HG03095 (cell line): ENCODE measurements at regions not wholly inside any gene's neighbourhood (a gene's known extent, or its start where the extent isn't known, plus 50 kb on each side); places are given as distances from the start of the nearest gene placed in this dataset.
"Not testable (repeated sequence)": the region's sequence is repeated elsewhere in the genome, so short reads cannot be mapped to it uniquely, and the experiment has no call there.

Source experiments
- ATAC-seq: cut with Tn5 transposase; IDR thresholded peaks from one replicate; pipeline ENCODE4 v1.9.1; 2021; ENCODE audit warnings: moderate library complexity; ENCODE audit not compliant: unreplicated experiment

DNA sequence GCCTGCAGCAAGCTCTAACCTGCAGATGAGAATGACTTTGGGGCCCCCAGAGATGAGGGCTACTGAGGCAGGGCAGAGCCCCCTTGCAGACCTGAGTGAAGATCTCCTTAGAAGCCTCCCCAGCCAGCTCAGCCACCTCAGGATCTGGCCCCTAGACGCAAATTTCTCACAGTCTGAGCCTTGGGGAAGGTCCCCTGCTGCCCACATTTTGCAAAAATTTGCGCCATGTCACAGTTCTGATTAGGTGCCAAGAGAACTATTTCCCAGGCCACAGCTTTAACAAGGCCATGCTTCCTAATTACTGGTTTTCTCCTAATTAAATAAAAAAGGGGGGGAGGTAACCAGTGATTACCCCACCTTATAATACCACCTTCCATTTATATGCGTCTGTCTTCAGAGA, 81.0 kb upstream of the HES1 start:
- ATAC-seq: no peak

DNA sequence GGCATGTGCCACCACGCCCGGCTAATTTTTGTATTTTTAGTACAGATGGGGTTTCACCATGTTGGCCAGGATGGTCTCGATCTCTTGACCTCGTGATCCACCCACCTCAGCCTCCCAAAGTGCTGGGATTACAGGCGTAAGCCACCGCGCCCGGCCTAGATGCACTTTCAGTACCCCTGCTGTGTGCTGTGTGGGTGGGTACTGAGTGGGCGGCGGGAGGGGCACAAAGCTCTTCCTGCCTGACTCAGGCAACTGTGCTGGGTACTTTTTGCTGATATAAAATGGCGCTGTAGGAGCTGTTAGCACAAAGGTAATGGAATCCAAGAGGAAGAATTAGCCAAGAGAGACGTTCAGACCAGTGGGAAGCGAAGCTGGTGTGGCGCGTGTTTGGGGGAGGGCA, 79.6 kb upstream of the HES1 start:
- ATAC-seq: not testable (repeated sequence)

DNA sequence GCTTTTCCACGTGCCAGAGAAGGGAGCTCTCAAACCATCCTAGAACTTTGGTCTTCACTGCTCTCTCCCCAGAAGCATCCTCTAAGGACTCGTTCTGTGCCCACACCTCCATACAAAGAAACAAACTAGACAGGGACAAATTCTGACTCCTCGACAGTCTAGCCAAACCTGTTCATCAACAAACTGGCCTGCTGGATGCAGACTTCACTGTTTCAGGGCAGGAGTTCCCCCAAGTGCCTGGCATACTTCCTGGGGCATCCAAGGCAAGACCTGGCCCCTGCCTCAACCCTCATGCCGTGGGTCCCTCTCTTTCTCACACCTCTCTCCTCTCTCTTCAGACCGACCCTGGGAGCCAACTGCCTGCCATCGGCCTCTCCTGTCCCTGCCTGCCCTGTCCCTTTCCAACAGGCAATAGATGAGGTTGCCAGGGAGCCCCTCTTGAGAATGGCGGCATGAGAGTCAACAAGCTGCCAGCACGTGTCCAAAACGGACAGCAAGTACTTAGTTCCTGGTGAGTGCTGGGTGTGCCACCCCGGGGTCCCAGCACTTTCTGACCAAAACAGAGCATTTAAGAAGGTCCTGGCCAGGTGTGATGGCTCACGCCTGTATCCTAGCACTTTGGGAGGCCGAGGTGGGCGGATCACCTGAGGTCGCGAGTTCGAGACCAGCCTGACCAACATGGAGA, 79.1 kb upstream of the HES1 start:
- no peak for ATAC-seq

DNA sequence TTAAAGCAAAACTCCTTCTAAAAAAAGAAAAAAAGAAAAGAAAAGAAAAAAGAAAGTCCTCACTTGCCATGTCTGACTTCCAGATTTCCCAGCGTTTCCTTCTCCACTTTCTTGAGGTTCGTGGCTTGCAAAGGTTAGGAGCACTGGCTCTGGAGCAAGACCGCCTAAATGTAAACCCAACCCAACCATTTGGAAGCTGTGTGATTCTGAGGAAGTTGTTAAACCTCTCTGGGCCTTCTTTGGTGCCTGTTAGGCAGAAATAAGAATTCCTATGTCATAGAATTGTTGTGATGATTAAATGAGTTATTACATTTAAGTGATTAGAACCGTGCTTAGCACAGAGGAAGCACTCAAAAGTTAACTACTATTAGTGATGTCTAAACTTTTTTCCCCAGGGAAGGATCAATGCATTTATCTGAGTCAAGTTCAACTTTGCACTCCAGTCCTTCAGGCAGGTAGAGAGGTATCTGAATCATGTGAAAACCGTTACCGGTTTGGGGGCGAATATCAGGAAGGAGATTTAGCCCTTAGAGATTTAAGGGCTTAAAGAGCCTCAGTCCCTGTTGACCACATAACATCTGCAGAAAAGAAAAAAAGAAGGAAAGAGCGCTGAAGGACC, 78.3 kb upstream of the HES1 start:
- ATAC-seq: no peak

DNA sequence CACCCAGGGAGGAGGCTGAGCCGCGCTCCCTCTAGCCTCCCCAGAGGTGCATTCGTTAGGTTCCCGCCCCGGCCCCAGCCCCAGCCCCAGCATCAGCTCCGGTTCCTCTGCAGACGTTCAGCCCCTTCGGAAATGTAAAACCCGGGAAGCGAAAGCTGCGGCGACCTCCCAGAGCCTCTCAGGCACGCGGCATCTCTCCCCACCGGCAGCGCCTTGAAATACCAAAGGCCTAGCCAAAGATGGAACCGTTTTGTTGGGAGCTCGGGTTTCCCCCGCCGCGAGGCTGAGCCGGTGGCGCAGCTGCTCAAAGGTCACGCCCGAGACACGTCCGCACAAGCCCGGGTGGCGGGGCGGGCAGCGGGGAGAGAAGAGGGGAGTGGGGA, 77.8 kb upstream of the HES1 start:
- peak; percentile 53 for ATAC-seq

DNA sequence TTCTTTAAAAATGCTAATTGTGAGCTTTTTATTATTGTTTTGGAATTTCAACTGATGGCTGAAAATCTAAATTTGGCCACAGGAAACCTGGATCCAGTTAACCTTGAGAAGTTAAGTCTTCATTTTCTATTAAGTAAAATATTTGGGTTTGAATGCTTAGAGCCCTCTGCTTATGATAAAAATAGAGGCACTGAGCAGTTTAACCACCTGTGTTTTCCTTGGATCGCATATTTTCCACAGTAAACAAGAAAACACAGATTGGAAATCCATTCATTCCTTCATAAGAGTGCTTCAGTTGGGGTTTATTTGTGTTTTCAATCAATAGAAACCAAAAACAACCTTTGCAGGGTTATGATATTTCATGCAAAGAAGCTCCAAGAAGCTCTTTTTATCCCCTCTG, 77.2 kb upstream of the HES1 start:
- ATAC-seq: no peak

DNA sequence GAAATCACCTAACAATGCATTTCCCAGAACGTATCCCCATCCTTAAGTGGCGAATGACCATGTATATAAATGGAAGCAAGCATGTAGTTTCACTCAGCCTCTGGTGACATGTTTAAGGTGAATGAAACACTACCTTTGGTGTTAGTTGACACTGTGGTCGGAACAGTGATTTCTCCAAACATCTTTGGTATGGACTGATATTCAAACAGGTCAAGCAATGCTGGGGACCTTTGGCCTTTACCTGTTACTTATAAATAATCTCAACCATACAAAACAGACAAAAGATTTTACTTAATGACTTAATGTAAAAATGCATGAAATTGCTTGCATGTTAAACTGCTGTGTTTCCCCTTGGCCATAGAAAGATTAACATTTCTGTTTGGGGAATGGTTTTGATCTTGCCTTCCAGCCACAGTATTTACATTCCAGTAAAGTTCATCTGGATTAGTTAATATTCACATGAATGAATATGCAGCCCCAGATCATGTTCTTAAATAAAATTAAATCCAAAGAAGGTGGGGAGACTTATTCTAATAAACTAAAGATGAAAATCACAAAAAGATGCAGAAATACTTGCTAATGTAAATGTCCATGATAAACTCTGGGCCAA, 74.4 kb upstream of the HES1 start:
- no peak for ATAC-seq

DNA sequence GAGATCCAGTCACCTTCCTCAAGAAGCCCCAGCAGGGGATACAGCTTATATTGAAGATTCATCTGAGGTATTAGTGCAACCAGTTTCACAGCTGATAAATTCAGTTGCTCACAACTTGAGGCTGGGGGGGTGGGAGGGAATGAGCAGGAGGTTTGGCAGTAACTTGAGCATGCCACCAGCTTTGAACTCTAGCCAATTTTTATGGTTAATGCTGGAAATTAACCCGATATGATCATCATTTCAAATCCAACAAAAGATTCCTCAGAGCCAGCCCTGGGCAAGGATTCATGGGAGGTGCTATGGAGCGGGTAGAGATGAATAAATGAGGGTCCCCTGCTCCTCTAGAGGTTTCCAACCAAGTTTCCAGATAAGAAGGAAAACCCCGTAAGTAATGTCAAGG, 73.1 kb upstream of the HES1 start:
- ATAC-seq: no peak

DNA sequence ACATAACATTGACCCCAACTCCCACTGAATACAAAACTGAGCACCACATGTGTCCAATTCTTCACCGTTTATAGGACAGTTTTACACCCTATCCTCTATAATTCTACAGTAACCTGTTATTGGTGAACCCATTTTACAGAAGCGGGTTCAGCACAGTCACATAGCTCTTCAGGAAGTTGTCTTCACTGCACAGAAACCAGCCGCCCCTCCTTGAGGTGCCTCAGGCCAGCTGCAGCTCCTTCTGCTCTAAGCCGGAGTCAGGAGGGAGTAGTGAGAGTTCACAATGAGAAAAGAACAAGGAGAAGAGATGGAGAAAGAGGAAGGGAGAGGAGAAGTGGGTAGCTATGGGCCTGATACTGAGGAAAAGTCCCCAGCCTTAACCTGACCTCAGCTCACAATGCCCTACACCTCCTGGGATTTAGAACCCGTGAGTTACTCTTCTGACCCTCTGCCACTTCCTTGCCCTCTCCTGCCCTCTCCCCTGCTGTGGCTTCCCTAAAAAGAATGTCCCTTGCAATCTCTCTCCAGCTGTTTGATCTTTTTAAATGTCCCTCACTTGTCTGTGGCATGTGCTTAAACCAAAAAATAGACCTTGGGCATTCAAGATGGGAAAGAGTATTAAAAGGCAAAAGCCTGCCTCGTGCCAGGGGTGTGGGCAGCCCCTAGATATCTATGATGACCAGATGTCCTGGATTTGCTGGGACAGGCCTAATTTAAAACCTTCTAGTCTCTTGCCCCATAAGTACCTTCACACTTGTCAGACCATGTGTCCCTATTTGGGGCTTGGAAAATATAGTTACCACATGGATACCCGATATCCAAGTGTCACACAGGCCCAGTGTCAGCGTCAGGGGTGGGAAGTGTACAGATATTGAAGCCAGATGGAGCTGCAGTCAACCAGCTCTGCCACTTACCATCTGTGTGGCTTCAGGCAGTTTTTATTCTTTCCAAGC, 71.3 kb upstream of the HES1 start:
- ATAC-seq: no peak

DNA sequence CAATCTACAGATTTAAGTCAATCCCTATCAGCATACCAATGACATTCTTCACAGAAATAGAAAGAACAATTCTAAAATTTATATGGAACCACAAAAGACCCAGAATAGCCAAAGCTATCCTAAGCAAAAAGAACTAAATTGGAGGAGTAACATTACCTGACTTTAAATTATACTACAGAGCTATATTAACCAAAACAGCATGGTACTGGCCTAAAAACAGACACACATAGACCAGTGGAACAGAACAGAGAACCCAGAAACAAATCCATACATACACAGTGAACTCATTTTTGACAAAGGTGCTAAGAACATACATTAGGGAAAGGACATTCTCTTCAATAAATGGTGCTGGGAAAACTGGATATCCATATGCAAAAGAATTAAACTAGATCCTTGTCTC, 68.6 kb upstream of the HES1 start:
- ATAC-seq: not testable (repeated sequence)

DNA sequence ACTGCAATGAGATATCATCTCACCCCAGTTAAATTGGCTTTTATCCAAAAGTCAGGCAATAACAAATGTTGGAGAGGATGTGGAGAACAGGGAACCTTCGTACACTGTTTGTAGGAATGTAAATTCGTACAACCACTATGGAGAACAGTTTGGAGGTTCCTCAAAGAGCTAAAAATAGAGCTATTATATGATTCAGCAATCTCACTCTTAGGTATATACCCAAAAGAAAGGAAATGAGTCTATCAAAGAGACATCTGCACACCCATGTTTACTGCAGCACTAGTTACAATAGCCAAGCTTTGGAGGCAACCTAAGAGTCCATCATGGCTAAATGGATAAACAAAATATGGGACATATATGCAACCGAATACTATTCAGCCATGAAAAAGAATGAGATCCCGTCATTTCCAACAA, 68.0 kb upstream of the HES1 start:
- ATAC-seq: no peak

DNA sequence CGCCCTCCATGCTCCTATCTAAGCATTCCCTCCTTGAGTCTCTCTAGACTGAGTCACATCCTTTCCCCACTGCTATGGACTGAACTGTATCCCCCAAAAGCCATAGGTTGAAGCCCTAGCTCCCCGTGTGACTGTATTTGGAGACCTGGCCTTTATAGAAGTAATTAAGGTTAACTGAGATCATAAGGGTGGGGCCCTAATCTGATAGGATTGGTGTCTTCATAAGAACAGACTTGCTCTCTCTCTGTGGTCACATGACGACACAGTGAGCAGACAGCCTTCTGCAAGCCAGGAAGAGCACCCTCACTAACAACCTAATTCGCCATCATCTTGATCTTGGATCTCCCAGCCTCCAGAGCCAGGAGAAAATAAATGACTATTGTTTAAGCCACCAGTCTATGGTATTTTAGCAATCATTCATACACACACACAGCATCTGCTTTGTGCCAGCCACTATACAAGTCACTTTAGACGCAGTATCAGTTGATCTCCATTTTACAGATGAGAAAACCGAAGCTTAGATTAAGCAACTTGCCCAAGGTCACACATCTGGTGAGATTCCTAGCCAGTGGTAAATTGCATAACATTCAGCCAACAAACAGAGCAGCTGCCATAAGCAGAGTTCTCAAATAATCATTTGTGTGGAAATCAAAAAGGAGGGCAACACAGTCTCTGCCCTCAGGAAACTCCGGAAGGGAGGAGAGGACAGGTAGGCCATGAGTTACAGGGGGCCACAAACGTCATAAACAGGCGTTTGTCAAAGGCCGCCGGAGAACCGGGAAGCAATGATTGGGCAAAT, 66.3 kb upstream of the HES1 start:
- ATAC-seq: no peak

DNA sequence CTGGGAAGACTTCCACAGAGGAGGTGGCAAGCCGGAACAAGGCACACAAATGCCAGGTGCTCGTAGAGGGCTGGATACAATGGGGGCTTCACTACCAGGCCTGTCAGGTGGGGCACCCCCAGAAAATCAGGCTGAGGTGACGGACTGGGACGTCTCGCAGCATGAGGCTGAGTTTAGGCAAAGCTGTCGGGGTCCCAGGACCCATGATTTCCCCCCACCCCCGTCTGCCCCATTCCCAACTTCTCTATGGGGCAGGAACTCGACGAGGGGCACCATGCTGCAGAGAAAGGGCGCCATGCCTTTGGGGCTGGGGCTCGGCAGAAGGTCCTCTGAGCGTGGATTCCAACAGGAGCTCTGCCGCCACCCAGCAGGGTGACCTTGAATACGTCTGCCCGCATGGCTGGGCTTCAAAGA, 65.7 kb upstream of the HES1 start:
- no peak for ATAC-seq

DNA sequence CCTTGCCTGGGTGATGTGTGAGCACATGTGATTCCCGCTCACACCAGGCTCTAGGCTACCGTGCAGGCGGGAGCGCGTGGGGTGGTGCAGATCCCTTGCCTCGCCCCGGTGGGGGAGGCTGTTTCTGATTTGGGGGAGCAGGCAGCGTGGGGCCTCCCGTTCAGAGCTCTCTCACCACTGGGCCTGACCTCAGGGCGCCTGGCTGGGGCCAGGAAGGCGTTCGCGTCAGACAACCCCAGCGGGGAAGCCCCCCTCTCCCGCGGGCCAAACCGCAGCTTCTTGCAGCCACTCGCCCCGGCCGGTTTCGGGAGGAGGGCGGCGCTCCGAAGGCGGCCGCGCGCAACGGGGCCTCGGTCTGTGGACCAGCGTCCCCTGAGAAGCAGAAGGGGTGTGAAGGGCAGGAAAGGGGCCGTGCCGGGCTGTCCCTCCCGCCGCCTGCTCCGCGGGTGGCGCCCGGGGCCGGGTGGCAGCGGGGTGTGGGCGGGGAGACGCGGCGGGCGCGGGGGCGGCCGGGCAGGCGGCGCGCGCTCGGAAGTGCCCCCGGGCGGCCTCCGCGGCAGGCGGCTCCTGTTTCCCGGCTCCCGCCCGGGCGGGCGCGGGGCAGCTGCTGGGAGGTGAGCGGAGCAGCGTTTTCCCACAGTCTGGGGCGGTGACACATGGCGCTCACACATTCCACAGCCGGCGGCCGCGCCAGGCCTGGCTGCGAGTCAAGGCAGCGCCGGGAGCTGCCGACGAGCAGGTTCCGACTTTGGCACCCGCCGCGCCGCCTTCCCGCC, 65.1 kb upstream of the HES1 start:
- peak; percentile 98 for ATAC-seq

DNA sequence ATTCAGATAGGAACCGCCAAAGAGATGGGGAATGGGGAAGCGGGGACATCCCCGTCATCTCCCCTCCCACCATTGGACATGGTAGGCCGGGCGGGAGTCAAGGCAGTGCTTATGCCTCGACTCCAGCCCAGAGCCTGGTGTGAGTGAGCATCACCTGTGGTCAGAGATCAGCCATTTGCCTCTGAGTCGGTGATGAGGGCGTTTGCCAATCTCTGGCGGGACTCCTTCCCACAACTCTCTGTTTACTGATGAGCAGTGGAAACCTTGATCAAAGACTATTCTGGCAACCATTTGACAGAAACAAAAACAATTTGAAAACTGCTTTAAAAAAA, 63.9 kb upstream of the HES1 start:
- ATAC-seq: no peak

DNA sequence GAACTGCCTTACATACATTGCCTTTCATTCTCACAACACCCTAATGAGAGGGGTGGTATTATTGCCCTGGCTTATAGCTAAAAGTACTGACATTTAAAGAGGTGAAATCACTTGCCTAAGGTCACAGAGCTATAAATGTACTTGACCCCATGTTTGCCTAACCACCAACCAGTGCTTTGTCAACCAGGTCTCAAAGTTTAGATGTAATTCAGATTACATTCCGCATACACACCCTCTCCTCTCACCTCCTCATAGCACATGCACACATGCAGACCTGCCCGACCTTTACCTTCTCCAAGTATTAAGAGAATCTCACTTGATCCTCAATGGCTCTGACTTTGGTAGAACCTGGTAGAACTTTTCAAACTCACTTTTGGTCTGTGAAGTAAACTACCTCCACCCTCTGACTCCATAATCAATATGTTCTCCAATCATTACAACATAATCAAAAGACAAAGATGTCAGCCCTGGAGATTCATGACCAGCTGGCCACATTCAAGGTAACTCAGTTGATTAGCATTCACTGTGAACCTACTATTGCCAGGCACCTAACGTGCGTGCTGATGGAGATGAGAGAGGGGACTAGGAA, 63.2 kb upstream of the HES1 start:
- ATAC-seq: no peak

DNA sequence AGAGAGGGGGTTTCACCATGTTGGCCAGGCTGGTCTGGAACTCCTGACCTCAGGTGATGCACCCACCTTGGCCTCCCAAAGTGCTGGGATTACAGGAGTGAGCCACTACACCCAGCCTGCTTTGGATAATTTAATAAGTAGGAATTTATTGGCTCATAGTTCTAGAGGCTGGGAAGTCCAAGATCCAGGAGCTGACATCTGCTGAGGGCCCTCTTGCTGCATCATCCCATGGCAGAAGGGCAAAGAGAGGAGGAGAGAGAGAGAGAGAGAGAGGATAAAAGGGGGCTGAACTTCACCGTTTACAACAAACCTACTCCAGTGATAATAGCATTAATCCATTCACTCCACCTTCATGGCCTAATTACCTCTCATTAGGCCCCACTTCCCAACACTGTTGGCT, 62.0 kb upstream of the HES1 start:
- ATAC-seq: no peak

DNA sequence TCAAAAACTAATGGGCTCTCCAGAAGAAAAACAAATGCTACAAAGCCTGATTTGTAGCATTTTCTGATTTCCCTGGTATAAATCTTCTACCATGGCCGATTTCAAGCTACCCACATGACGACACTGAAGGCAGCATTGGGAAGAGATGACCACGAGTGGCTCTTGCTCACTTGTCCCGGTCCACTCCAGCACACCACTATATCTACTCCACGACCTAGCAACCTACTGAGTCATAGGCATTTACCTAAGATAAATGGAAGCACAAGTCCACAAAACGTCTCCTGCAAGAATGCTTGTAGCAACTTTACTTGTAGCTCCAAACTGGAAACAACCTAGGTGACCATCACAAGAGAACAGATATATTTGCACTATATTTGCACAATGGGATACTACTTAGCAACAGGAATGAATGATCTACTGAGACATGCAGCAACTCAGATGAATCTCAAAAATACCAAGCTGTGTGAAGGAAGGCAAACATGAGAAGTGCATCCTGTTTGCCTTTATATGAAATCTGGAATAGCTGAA, 60.8 kb upstream of the HES1 start:
- ATAC-seq: no peak

DNA sequence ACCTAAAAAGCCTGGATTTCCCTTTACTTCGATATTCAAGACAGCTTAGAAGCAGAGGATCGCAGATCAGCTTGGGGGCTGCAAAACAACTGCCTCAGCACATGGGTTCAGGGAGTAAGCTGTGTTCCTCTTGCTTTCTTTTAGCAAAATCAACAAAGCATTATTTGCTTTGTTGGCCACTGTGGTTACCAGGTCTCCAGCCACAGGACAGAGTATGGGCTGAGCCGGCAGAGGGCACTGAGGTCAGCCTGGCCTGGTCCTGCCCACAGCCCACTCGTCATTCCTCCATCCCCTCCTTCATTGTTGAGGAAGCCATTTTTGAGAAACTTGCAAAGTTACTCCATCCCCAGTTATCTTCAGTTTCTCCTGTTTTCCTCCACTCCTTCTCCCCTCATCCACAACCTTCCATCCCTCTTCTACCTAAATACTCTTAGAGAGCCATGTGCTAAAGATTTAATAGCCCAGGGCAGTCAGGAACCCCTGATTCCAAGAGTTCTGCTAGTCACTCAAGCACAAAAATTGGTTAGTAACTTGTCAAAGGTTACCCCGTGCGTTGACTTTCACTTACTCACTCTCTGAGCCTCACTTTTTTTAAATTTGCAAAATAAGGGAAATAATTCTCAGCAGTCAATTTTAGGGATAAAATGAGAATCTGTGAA, 60.0 kb upstream of the HES1 start:
- no peak for ATAC-seq
